ENCODE measurements at regions not wholly inside any gene's neighbourhood (a gene's known extent, or its start where the extent isn't known, plus 50 kb on each side); places are given as distances from the start of the nearest gene placed in this dataset.

- TF ChIP-seq CTCF (IDR thresholded peaks at IDR 0.05): no peak
- TF ChIP-seq EP300 (IDR thresholded peaks at IDR 0.05): no peak
These were observed 998.6 kb downstream of the TTLL7 start for GRCh38 chr1:83000286-83000685.
